Body of pancreas (tissue), 4 donors: ENCODE measurements at regions not wholly inside any gene's neighbourhood (a gene's known extent, or its start where the extent isn't known, plus 50 kb on each side); places are given as distances from the start of the nearest gene placed in this dataset.
A peak's percentile ranks its signal among the peaks of the same experiment; 100 is the strongest.

Source experiments
- ATAC-seq: fragments of 150-250 bp; one replicate; pipeline ENCODE4 v1.9.1; 2016
- DNase-seq, 4 donors: peaks; one replicate each; pipeline ENCODE4 v3.0.0-alpha.2; 2019
- H3K27ac ChIP-seq, 4 donors: fragments of 200-600 bp; sonication (generic); 1 replicate in 3 of 4; 2 replicates in 1 of 4; pipeline versions ENCODE4 v1.5.1 to v1.6.1; 2016 to 2019; ENCODE audit warnings: mild to moderate bottlenecking in 1 of 4, mixed read lengths in 1 of 4, moderate library complexity in 1 of 4
- H3K27me3 ChIP-seq, 2 donors: fragments of 200-600 bp; sonication (generic); one replicate each; pipeline ENCODE4 v1.6.0; 2016; ENCODE audit warnings: mild to moderate bottlenecking in 1 of 2
- H3K36me3 ChIP-seq, 2 donors: fragments of 200-600 bp; sonication (generic); replicated peaks in 1 of 2; 2 replicates each; pipeline ENCODE4 v1.5.1; 2016; ENCODE audit warnings: low read depth in 2 of 2; ENCODE audit not compliant: insufficient read depth in 1 of 2
- H3K4me1 ChIP-seq: fragments of 200-600 bp; sonication (generic); one replicate; pipeline ENCODE4 v1.6.0; 2016
- H3K4me3 ChIP-seq, 2 donors: fragments of 200-600 bp; sonication (generic); 1 replicate in 1 of 2; 2 replicates in 1 of 2; pipeline ENCODE4 v1.5.1; 2016 to 2019
- H3K9me3 ChIP-seq, 3 donors: fragments of 200-600 bp; sonication (generic); 1 replicate in 2 of 3; 2 replicates in 1 of 3; pipeline ENCODE4 v1.5.1; 2016
- CTCF ChIP-seq, 7 experiments: fragments of 450-650 bp in 4 of 7; fragments of 200-600 bp in 3 of 7; sonication (generic) in 3 of 7; IDR thresholded peaks; one replicate each; pipeline ENCODE4 v1.5.1; 2016 to 2019; ENCODE audit warnings: antibody characterized with exemption in 7 of 7
- POLR2A ChIP-seq, 3 donors: fragments of 450-650 bp; IDR thresholded peaks; one replicate each; pipeline ENCODE4 v1.6.1; 2016; ENCODE audit warnings: antibody characterized with exemption in 3 of 3, mild to moderate bottlenecking in 2 of 3
- WGBS, 2 donors: methylation state at CpG; one replicate each; pipeline ENCODE4 v1.1.5; 2017; 5-methylcytosine and 5-hydroxymethylcytosine counted together
- intact Hi-C: fragments of 100-400 bp; cut with DNase I; formaldehyde crosslinking; loops from one replicate; pipeline ENCODE4 v1.15.1; 2023

- TF ChIP-seq CTCF (IDR thresholded peaks at IDR 0.05) (no peak), POLR2A (IDR thresholded peaks at IDR 0.05) (no peak)
- Histone ChIP-seq H3K4me3 (no peak overlapping the region), H3K27ac (peak overlapping the region in 3 of 4 donors; percentile 14 to 50 (median 19)), H3K4me1 (peaks cover 51% of the 10 kb centered on the region), H3K36me3 (no peaks in the 10 kb centered on the region), H3K9me3 (no peaks in the 10 kb centered on the region), H3K27me3 (no peaks in the 10 kb centered on the region)
- ATAC-seq (peak; percentile 63), DNase-seq (peak in 1 of 4 donors; percentile 38)
- WGBS, 2 donors = 32 to 35% methylated on average over 3 of the region's 3 CpGs
- intact Hi-C loops = no loop called here
These were observed 176.5 kb downstream of the NUFIP1 start for GRCh38 chr13:44812818-44813217.

GRCh38 chr13:44810061-44810840 lies 179.0 kb downstream of the NUFIP1 start:
- TF ChIP-seq POLR2A (IDR thresholded peaks at IDR 0.05) (no peak), CTCF (IDR thresholded peaks at IDR 0.05) (no peak)
- no peaks in the 10 kb centered on the region for H3K27me3 ChIP-seq
- no peak overlapping the region for H3K4me3 ChIP-seq
- H3K27ac ChIP-seq = no peak overlapping the region
- H3K36me3 ChIP-seq = no peaks in the 10 kb centered on the region
- peaks cover 56% of the 10 kb centered on the region for H3K4me1 ChIP-seq
- no peaks in the 10 kb centered on the region for H3K9me3 ChIP-seq
- 58 to 66% methylated on average over 5 of the region's 5 CpGs for WGBS, 2 donors
- DNase-seq (peak; percentile 46 to 62 (median 56)), ATAC-seq (no peak)
- intact Hi-C loops = no loop called here

DNA sequence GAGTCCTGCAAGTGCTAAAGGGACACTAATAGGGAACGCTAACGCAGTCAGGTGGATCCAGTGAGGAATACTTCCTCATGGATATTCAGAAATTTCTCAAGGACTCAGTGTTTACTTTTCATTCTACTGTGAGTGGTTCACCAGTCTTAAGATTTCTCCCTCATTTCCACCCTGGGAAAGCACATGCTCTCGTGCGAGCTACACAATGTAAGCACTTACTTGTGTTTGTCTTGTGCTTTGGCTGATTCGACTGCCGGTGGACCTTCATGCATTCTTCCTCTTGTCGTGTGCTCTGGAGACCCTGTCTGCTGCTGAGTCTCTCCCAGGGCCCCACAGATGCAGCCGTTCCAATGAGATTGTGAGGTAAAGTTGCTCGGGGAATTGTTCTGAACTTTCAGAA lies 180.1 kb downstream of the NUFIP1 start:
- H3K27ac ChIP-seq = no peak overlapping the region
- H3K36me3 ChIP-seq = no peaks in the 10 kb centered on the region
- no peak overlapping the region for H3K4me3 ChIP-seq
- TF ChIP-seq POLR2A (IDR thresholded peaks at IDR 0.05) (no peak), CTCF (IDR thresholded peaks at IDR 0.05) (no peak)
- no peaks in the 10 kb centered on the region for H3K27me3 ChIP-seq
- no peak for ATAC-seq
- 86 to 87% methylated on average over 9 of the region's 9 CpGs for WGBS, 2 donors
- peaks cover 56% of the 10 kb centered on the region for H3K4me1 ChIP-seq
- intact Hi-C loops = no loop called here
- DNase-seq = no peak
- H3K9me3 ChIP-seq = no peaks in the 10 kb centered on the region

GRCh38 chr13:44808185-44808584 lies 181.1 kb downstream of the NUFIP1 start:
- 80 to 100% methylated on average over 1 of the region's 1 CpG for WGBS, 2 donors

More at GRCh38 chr13:44808185-44808584, 181.1 kb downstream of the NUFIP1 start:
- H3K9me3 ChIP-seq = no peaks in the 10 kb centered on the region
- H3K4me3 ChIP-seq = no peak overlapping the region
- peaks cover 47% of the 10 kb centered on the region for H3K4me1 ChIP-seq
- no peak overlapping the region for H3K27ac ChIP-seq
- TF ChIP-seq CTCF (IDR thresholded peaks at IDR 0.05) = no peak
- TF ChIP-seq POLR2A (IDR thresholded peaks at IDR 0.05) = no peak
- DNase-seq (no peak), ATAC-seq (no peak)
- intact Hi-C loops = no loop called here
- no peaks in the 10 kb centered on the region for H3K27me3 ChIP-seq
- no peaks in the 10 kb centered on the region for H3K36me3 ChIP-seq
